ENCODE measurements at regions not wholly inside any gene's neighbourhood (a gene's known extent, or its start where the extent isn't known, plus 50 kb on each side); places are given as distances from the start of the nearest gene placed in this dataset.

DNA sequence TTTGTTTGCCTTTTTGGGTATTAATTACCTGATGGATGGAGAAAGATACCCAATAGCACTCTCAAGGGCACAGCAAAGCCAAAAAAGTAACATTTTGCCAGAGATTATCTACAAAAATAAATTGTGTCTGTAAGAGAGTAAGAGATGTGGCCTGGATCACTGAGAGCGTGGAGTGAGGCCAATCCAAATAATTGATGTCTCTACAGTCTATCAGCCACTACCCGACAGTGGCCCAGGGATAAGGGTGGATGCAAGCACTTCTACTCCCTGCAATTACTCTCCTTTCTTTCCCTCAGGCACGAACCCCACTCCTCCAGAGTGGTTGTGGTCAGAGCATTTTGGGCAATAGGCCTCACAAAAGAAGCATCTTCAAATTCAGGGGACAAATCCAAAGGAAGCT lies 92.3 kb upstream of the ZC3H12C start:
- TF ChIP-seq EP300 (IDR thresholded peaks at IDR 0.05; ENCODE audit: low read depth) (no peak), POLR2AphosphoS5 (IDR thresholded peaks at IDR 0.05) (no peak), POLR2A (IDR thresholded peaks at IDR 0.05) (no peak)
- TF ChIP-seq, protein P1, sequence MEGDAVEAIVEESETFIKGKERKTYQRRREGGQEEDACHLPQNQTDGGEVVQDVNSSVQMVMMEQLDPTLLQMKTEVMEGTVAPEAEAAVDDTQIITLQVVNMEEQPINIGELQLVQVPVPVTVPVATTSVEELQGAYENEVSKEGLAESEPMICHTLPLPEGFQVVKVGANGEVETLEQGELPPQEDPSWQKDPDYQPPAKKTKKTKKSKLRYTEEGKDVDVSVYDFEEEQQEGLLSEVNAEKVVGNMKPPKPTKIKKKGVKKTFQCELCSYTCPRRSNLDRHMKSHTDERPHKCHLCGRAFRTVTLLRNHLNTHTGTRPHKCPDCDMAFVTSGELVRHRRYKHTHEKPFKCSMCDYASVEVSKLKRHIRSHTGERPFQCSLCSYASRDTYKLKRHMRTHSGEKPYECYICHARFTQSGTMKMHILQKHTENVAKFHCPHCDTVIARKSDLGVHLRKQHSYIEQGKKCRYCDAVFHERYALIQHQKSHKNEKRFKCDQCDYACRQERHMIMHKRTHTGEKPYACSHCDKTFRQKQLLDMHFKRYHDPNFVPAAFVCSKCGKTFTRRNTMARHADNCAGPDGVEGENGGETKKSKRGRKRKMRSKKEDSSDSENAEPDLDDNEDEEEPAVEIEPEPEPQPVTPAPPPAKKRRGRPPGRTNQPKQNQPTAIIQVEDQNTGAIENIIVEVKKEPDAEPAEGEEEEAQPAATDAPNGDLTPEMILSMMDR (IDR thresholded peaks at IDR 0.05) = no peak
